Lower lobe of right lung (tissue), 2 donors: ENCODE measurements at regions not wholly inside any gene's neighbourhood (a gene's known extent, or its start where the extent isn't known, plus 50 kb on each side); places are given as distances from the start of the nearest gene placed in this dataset.

Source experiments
- ATAC-seq, 2 donors: fragments of 200-7000 bp; cut with Tn5 transposase; one replicate each; pipeline ENCODE4 v1.9.1; 2020 to 2022; ENCODE audit warnings: mild to moderate bottlenecking in 2 of 2, moderate library complexity in 2 of 2
- DNase-seq: peaks from one replicate; pipeline ENCODE4 v3.0.0-alpha.2; 2020
- H3K27ac ChIP-seq: fragments of 200-600 bp; one replicate; pipeline ENCODE4 v1.8.0; 2022
- H3K27me3 ChIP-seq: fragments of 200-600 bp; one replicate; pipeline ENCODE4 v1.8.0; 2022; ENCODE audit warnings: low read depth
- H3K36me3 ChIP-seq: fragments of 200-600 bp; one replicate; pipeline ENCODE4 v1.8.0; 2022; ENCODE audit warnings: mild to moderate bottlenecking
- H3K4me1 ChIP-seq: fragments of 200-600 bp; one replicate; pipeline ENCODE4 v1.8.0; 2022
- H3K4me3 ChIP-seq: fragments of 200-600 bp; one replicate; pipeline ENCODE4 v1.8.0; 2022; ENCODE audit warnings: mild to moderate bottlenecking
- H3K9me3 ChIP-seq: fragments of 200-600 bp; one replicate; pipeline ENCODE4 v1.8.0; 2022
- CTCF ChIP-seq: fragments of 200-600 bp; IDR thresholded peaks from one replicate; pipeline ENCODE4 v1.8.0; 2022; ENCODE audit warnings: antibody characterized with exemption, mild to moderate bottlenecking
- intact Hi-C: fragments of 100-400 bp; cut with DNase I; formaldehyde crosslinking; loops from one replicate; pipeline ENCODE4 v1.11.0; 2022
- donor health status: DM: no; HTN: yes; CAD: no; lungs with severe emphysema.

- Histone ChIP-seq H3K36me3 (no peaks in the 10 kb centered on the region), H3K4me1 (no peaks in the 10 kb centered on the region), H3K9me3 (peaks cover 3% of the 10 kb centered on the region), H3K27ac (no peak overlapping the region), H3K4me3 (no peak overlapping the region), H3K27me3 (no peaks in the 10 kb centered on the region)
- no peak for TF ChIP-seq CTCF
- intact Hi-C loops, result no loop called here
- no peak for DNase-seq
- no peak for ATAC-seq
Observed at GRCh38 chr14:57091030-57091608, 177.6 kb downstream of the EXOC5 start.

GRCh38 chr14:57089901-57090300, 178.8 kb downstream of the EXOC5 start:
- no peak overlapping the region for H3K27ac ChIP-seq
- intact Hi-C loops, result no loop called here

GRCh38 chr14:57087841-57088240, 180.9 kb downstream of the EXOC5 start:
- no peak overlapping the region for H3K27ac ChIP-seq
- intact Hi-C loops, result no loop called here

More at GRCh38 chr14:57089901-57090300, 178.8 kb downstream of the EXOC5 start:
- ATAC-seq (no peak), DNase-seq (no peak)
- peaks cover 3% of the 10 kb centered on the region for H3K9me3 ChIP-seq
- no peaks in the 10 kb centered on the region for H3K27me3 ChIP-seq
- H3K4me3 ChIP-seq, result no peak overlapping the region
- no peaks in the 10 kb centered on the region for H3K36me3 ChIP-seq
- H3K4me1 ChIP-seq, result no peaks in the 10 kb centered on the region
- no peak for TF ChIP-seq CTCF

GRCh38 chr14:57086271-57087162, 182.2 kb downstream of the EXOC5 start:
- Histone ChIP-seq H3K4me3 (no peak overlapping the region), H3K36me3 (no peaks in the 10 kb centered on the region), H3K27ac (no peak overlapping the region), H3K9me3 (no peaks in the 10 kb centered on the region), H3K27me3 (no peaks in the 10 kb centered on the region), H3K4me1 (no peaks in the 10 kb centered on the region)
- DNase-seq (no peak), ATAC-seq (no peak)
- intact Hi-C loops, result no loop called here
- TF ChIP-seq CTCF, result no peak

More at GRCh38 chr14:57087841-57088240, 180.9 kb downstream of the EXOC5 start:
- Histone ChIP-seq H3K4me3 (no peak overlapping the region), H3K4me1 (no peaks in the 10 kb centered on the region), H3K36me3 (no peaks in the 10 kb centered on the region), H3K9me3 (no peaks in the 10 kb centered on the region), H3K27me3 (no peaks in the 10 kb centered on the region)
- no peak for ATAC-seq
- no peak for TF ChIP-seq CTCF
- DNase-seq, result no peak

DNA sequence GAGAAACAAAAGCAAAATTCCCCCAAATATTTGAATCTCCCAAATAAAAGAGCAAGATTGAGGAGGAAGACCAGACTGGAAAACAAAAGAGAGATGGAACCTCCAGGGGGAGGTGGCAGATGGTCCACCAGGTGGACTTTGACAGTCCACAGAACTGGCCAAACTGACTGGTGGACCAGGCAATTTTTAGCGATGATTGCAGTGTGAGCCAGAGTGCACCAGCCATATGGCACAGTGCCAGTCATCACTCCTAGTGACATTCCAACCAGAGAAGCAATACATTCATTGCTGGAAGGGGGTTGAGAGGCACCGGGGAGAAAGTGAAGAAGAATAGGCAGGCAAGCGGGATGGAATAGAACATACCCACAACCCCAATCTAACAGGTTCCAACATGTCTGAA, 182.9 kb downstream of the EXOC5 start:
- H3K27me3 ChIP-seq, result no peaks in the 10 kb centered on the region
- H3K4me1 ChIP-seq, result no peaks in the 10 kb centered on the region
- DNase-seq, result no peak
- intact Hi-C loops, result no loop called here
- no peaks in the 10 kb centered on the region for H3K36me3 ChIP-seq
- no peak overlapping the region for H3K4me3 ChIP-seq
- no peak for TF ChIP-seq CTCF
- ATAC-seq, result no peak
- H3K27ac ChIP-seq, result no peak overlapping the region
- H3K9me3 ChIP-seq, result no peaks in the 10 kb centered on the region
